ENCODE measurements at regions not wholly inside any gene's neighbourhood (a gene's known extent, or its start where the extent isn't known, plus 50 kb on each side); places are given as distances from the start of the nearest gene placed in this dataset.

- TF ChIP-seq CTCF (IDR thresholded peaks at IDR 0.05; ENCODE audit: poor library complexity) (no peak), EZH2 (IDR thresholded peaks at IDR 0.05; ENCODE audit: borderline replicate concordance) (no peak)
Measured at GRCh38 chr10:124194199-124194824, 100.9 kb upstream of the CHST15 start.
